GM12874 (cell line): ENCODE measurements at regions not wholly inside any gene's neighbourhood (a gene's known extent, or its start where the extent isn't known, plus 50 kb on each side); places are given as distances from the start of the nearest gene placed in this dataset.

Experiments used
- CTCF ChIP-seq: IDR thresholded peaks from 2 replicates; pipeline ENCODE4 v1.5.1; 2011; ENCODE audit warnings: low read depth, mild to moderate bottlenecking, control low read depth, low read length, moderate library complexity; ENCODE audit not compliant: insufficient read depth

- no peak for TF ChIP-seq CTCF
These were observed 170.8 kb downstream of the PMAIP1 start for GRCh38 chr18:60070631-60071030.

- no peak for TF ChIP-seq CTCF
These were observed 169.3 kb downstream of the PMAIP1 start for GRCh38 chr18:60069145-60069544.

- TF ChIP-seq CTCF, result no peak
These were observed 167.8 kb downstream of the PMAIP1 start for GRCh38 chr18:60067426-60068210.

GRCh38 chr18:60066219-60066975, 166.6 kb downstream of the PMAIP1 start:
- no peak for TF ChIP-seq CTCF

- TF ChIP-seq CTCF, result no peak
These were observed 164.5 kb downstream of the PMAIP1 start for GRCh38 chr18:60064271-60064670.

GRCh38 chr18:60062396-60062795, 162.6 kb downstream of the PMAIP1 start:
- no peak for TF ChIP-seq CTCF

GRCh38 chr18:60060578-60060977, 160.8 kb downstream of the PMAIP1 start:
- TF ChIP-seq CTCF, result no peak
